NT2/D1 (cell line): ENCODE measurements at regions not wholly inside any gene's neighbourhood (a gene's known extent, or its start where the extent isn't known, plus 50 kb on each side); places are given as distances from the start of the nearest gene placed in this dataset.

ENCODE experiments used
- DNase-seq: peaks from one replicate; pipeline ENCODE4 v3.0.0-alpha.2; 2011; ENCODE audit warnings: low read depth, low spot score
- H3K27me3 ChIP-seq: 2 replicates; pipeline ENCODE4 v1.6.0; 2011; ENCODE audit warnings: mild to moderate bottlenecking; ENCODE audit not compliant: insufficient read length, insufficient read depth
- H3K36me3 ChIP-seq: 2 replicates; pipeline ENCODE4 v1.6.1; 2011; ENCODE audit warnings: mild to moderate bottlenecking, low read length, mixed read lengths; ENCODE audit not compliant: insufficient read depth, insufficient read length
- H3K4me1 ChIP-seq: 2 replicates; pipeline ENCODE4 v1.5.1; 2011; ENCODE audit not compliant: insufficient read depth, insufficient read length
- H3K4me3 ChIP-seq: 2 replicates; pipeline ENCODE4 v1.5.1; 2011; ENCODE audit warnings: low read depth; ENCODE audit not compliant: insufficient read length
- H3K9ac ChIP-seq: 2 replicates; pipeline ENCODE4 v1.6.0; 2011; ENCODE audit warnings: low read depth; ENCODE audit not compliant: insufficient read length
- H3K9me3 ChIP-seq: 2 replicates; pipeline ENCODE4 v1.5.1; 2011; ENCODE audit warnings: mild to moderate bottlenecking, low read length; ENCODE audit not compliant: insufficient read depth
- SUZ12 ChIP-seq: IDR thresholded peaks from 2 replicates; pipeline ENCODE4 v1.6.1; 2011; ENCODE audit not compliant: insufficient read length, insufficient read depth; ENCODE audit errors: extremely low read depth
- YY1 ChIP-seq: IDR thresholded peaks from 2 replicates; pipeline ENCODE4 v1.6.1; 2011; ENCODE audit not compliant: insufficient read length, insufficient read depth
- ZNF274 ChIP-seq: IDR thresholded peaks from 2 replicates; pipeline ENCODE4 v1.6.1; 2011; ENCODE audit warnings: mild to moderate bottlenecking, low read depth, low read length

DNA sequence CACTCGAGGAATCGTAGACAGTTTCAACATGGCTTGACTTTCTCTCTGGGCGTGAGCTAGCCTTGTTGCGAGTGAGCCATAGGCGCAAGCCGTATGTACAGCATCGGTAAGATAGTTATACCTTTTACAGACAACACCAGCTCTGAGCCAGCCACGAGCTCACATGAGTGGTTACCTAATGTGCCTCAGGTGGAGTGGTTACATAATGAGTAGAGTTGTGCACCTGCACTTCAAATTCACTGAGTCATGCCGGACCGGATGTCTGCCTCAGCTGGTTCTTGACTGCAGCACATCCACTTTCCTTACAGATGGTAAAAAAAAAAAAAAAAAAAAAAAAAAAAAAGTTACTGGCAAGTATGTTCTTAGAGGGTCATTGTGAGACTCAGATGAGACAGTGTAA is 360.4 kb upstream of the NR5A2 start:
- no peak overlapping the region for H3K4me3 ChIP-seq

DNA sequence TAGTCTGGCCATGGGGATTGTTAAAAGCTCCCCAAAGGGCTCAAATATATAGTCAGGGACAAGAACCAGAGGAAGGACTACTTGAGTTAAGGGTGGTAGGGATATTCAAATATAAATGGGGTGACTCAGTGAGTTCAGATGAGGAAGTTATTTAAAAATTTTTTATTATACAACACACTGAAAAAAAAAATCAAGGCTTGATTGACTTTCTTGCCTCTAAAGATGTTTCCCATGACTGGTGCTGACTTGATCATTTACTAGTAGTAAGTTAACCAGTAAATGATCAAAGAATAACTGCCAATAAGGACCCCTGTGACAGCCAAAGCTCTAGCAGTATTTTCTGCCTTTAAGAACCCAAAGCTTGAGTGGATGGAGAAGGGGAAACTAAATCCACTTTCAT is 357.6 kb upstream of the NR5A2 start:
- no peaks in the 10 kb centered on the region for H3K36me3 ChIP-seq
- H3K27me3 ChIP-seq = no peaks in the 10 kb centered on the region
- no peak overlapping the region for H3K4me3 ChIP-seq
- H3K4me1 ChIP-seq = no peaks in the 10 kb centered on the region
- no peak for DNase-seq
- no peaks in the 10 kb centered on the region for H3K9me3 ChIP-seq
- no peak overlapping the region for H3K9ac ChIP-seq
- TF ChIP-seq YY1 = no peak

More for the DNA sequence above, 360.4 kb upstream of the NR5A2 start:
- Histone ChIP-seq H3K27me3 (no peaks in the 10 kb centered on the region), H3K9me3 (no peaks in the 10 kb centered on the region), H3K36me3 (no peaks in the 10 kb centered on the region), H3K4me1 (no peaks in the 10 kb centered on the region), H3K9ac (no peak overlapping the region)
- TF ChIP-seq ZNF274 (no peak), YY1 (no peak), SUZ12 (no peak)
- DNase-seq = no peak

DNA sequence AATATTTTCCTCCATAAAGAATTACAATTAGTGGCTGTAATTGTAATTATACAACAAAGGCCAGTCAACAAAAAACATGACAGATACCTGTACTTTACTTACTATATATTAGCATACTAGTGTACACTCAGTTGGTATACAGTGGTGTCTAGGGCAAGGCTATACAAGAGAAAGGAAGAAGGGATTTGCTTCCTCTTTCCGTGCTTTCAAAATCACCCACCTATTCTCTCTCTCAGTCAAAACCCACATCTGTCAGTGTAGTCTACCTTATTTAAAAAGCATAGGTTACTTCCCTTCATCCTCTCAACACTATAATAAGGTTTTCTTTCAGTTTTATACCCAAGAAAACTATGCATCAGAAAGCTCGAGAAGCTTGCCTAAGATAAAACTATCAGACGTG is 355.8 kb upstream of the NR5A2 start:
- Histone ChIP-seq H3K4me1 (no peaks in the 10 kb centered on the region), H3K9ac (no peak overlapping the region), H3K9me3 (no peaks in the 10 kb centered on the region), H3K36me3 (no peaks in the 10 kb centered on the region), H3K4me3 (no peak overlapping the region), H3K27me3 (no peaks in the 10 kb centered on the region)
- TF ChIP-seq ZNF274 (no peak), SUZ12 (no peak)
- no peak for DNase-seq

DNA sequence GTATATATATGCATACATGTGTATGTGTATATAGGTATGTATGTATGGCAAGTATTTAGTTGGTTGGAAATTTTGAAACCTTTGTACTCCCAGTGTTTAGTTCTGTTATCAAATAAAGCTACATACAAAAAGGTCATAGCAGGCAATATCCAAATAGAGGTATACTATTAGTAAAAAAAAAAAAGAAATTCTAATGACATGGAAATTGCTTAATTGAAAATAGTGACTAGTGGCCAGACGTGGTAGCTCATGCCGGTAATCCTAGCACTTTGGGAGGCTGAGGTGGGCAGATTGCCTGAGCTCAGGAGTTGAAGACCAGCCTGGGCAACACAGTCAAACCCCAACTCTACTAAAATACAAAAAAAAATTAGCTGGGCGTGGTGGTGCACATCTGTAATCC is 351.6 kb upstream of the NR5A2 start:
- DNase-seq = no peak
- H3K36me3 ChIP-seq = no peaks in the 10 kb centered on the region
- no peaks in the 10 kb centered on the region for H3K4me1 ChIP-seq
- no peak overlapping the region for H3K9ac ChIP-seq
- no peaks in the 10 kb centered on the region for H3K9me3 ChIP-seq
- no peak overlapping the region for H3K4me3 ChIP-seq
- TF ChIP-seq ZNF274 (no peak), SUZ12 (no peak), YY1 (no peak)
- H3K27me3 ChIP-seq = no peaks in the 10 kb centered on the region

DNA sequence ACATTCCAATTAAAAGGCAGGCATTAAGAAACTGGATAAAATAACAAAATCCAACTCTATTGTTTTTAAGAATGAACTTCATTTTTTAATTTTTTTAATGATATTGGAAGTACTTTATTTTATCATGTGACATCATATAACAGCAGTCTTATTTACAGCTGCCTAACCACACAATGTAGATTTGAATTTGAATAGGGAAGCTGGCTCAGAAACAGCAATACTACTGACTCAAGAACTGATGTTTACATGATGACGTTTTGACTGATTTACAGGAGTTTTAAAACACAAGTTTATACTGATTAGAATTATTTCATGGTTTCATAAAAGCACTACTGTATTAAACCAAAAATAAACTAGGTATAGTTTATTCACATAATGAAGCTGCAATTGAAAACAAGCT is 348.7 kb upstream of the NR5A2 start:
- Histone ChIP-seq H3K9me3 (no peaks in the 10 kb centered on the region), H3K9ac (no peak overlapping the region), H3K4me1 (no peaks in the 10 kb centered on the region), H3K36me3 (no peaks in the 10 kb centered on the region), H3K4me3 (no peak overlapping the region), H3K27me3 (no peaks in the 10 kb centered on the region)
- TF ChIP-seq YY1 (no peak), ZNF274 (no peak), SUZ12 (no peak)
- no peak for DNase-seq

DNA sequence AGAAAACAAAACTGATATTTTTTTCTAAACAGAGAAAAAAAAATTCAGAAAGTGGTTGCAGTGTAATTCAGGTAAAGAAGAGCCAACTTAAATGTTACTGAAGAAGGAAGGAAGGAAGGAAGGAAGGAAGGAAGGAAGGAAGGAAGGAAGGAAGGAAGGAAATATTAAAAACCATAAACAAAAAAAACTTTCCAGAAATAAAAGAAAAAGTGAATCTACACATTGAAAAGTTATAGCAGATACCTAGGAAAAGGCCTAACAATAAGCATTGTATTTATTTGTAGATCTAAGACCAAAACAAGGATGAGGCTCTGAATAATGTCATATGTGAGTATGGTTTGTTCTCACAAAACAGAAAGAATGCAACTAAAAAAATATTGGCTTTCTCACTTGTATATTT is 345.4 kb upstream of the NR5A2 start:
- H3K27me3 ChIP-seq = no peaks in the 10 kb centered on the region
- H3K36me3 ChIP-seq = no peaks in the 10 kb centered on the region
- no peak overlapping the region for H3K9ac ChIP-seq
- TF ChIP-seq ZNF274 (no peak), SUZ12 (no peak), YY1 (no peak)
- no peak for DNase-seq
- H3K4me1 ChIP-seq = no peaks in the 10 kb centered on the region
- H3K4me3 ChIP-seq = no peak overlapping the region
- no peaks in the 10 kb centered on the region for H3K9me3 ChIP-seq

DNA sequence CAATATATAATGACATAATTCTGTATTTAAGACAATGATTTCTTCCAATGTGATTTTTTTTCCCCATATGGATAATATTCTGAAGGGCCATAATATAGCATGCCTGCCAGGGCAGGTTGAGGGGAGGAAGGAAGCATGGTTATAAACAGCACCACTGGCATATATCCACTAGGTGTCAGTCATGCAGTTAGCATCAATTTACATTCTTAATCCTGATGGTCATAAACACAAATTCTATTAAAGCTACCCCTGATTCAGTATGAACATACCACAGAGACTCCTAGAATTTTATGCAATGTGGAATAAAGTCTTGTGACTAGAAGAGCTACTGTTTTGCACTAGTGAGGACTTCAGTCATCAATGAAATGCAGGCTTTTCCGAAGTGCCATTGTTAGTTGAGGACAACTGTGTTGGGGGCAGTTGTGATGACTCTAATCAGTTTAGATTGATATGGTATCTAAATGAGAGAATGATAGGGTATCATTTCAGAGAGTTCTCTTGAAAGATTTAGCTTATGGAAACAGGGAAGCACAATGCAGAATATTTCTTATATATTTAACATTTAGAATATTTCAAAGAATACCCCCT is 342.7 kb upstream of the NR5A2 start:
- no peaks in the 10 kb centered on the region for H3K27me3 ChIP-seq
- H3K4me3 ChIP-seq = no peak overlapping the region
- peak; percentile 48 for DNase-seq
- no peak overlapping the region for H3K9ac ChIP-seq
- H3K4me1 ChIP-seq = peaks cover 4% of the 10 kb centered on the region
- no peaks in the 10 kb centered on the region for H3K36me3 ChIP-seq
- no peak for TF ChIP-seq ZNF274
- no peak for TF ChIP-seq YY1
- no peak for TF ChIP-seq SUZ12
- H3K9me3 ChIP-seq = no peaks in the 10 kb centered on the region

DNA sequence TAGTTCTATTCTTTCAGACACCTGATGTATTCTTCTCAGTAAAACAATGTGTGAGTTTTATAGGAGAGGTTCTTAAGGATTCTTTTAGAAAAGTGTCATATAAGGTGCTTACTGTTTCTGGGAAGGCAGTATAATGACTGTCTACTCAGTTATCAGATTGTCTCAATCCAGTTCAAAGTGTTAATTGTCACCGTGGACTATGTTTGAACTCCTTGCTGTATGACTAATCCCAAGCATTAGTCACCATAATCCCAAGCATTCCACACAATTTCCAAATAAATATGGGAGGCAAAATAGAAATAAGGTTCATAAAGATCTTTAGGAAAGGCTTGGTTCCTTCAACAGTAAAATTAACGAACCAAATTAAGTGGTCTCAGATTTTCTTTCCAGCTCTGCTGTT is 342.1 kb upstream of the NR5A2 start:
- no peak for DNase-seq
- Histone ChIP-seq H3K9me3 (no peaks in the 10 kb centered on the region), H3K27me3 (no peaks in the 10 kb centered on the region), H3K9ac (no peak overlapping the region), H3K36me3 (no peaks in the 10 kb centered on the region), H3K4me1 (peaks cover 4% of the 10 kb centered on the region), H3K4me3 (no peak overlapping the region)
- TF ChIP-seq SUZ12 (no peak), ZNF274 (no peak), YY1 (no peak)
